BE2C (cell line): ENCODE measurements at regions not wholly inside any gene's neighbourhood (a gene's known extent, or its start where the extent isn't known, plus 50 kb on each side); places are given as distances from the start of the nearest gene placed in this dataset.

ENCODE experiments used
- DNase-seq: peaks from one replicate; pipeline ENCODE4 v3.0.0-alpha.2; 2020
- H3K27me3 ChIP-seq: fragments of 250-450 bp; sonication (Bioruptor Pico); 2 replicates; pipeline ENCODE4 v1.5.1; 2020; ENCODE audit warnings: mild to moderate bottlenecking
- H3K36me3 ChIP-seq: fragments of 250-450 bp; sonication (Bioruptor Pico); 2 replicates; pipeline ENCODE4 v1.5.1; 2020; ENCODE audit warnings: mild to moderate bottlenecking
- H3K4me1 ChIP-seq: fragments of 250-450 bp; sonication (Bioruptor Pico); 2 replicates; pipeline ENCODE4 v1.5.1; 2020
- H3K4me3 ChIP-seq: 2 replicates; pipeline ENCODE4 v1.5.1; 2011; ENCODE audit warnings: low read depth, low read length
- H3K9me3 ChIP-seq: fragments of 250-450 bp; sonication (Bioruptor Pico); 2 replicates; pipeline ENCODE4 v1.5.1; 2020
- TF ChIP-seq, protein P1 (sequence below): IDR thresholded peaks from 2 replicates; pipeline ENCODE4 v1.5.1; 2012; ENCODE audit warnings: mild to moderate bottlenecking, low read depth, low read length

DNA sequence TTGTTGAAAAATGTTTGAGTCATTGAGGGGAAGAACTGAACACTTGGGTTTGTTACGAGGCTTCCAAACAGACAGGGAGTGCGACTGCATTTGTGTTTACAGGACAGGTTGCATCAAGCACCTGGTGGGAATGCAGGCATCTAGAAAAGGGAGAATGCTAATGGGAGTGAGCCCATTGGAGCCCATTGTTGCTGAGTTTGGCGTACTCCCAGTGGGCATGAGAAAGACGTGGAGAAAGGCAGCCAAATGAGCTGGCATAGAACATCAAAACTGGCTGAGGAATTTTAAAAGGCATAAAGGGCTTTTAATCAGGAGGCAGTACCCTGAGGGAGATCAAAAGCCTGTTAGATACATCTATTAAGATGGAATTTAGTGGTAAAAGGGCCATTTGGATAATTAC is 171.6 kb upstream of the NPSR1 start:
- Histone ChIP-seq H3K4me1 (no peaks in the 10 kb centered on the region), H3K9me3 (no peaks in the 10 kb centered on the region), H3K27me3 (no peaks in the 10 kb centered on the region), H3K4me3 (no peak overlapping the region), H3K36me3 (no peaks in the 10 kb centered on the region)
- no peak for DNase-seq
- TF ChIP-seq, protein P1, sequence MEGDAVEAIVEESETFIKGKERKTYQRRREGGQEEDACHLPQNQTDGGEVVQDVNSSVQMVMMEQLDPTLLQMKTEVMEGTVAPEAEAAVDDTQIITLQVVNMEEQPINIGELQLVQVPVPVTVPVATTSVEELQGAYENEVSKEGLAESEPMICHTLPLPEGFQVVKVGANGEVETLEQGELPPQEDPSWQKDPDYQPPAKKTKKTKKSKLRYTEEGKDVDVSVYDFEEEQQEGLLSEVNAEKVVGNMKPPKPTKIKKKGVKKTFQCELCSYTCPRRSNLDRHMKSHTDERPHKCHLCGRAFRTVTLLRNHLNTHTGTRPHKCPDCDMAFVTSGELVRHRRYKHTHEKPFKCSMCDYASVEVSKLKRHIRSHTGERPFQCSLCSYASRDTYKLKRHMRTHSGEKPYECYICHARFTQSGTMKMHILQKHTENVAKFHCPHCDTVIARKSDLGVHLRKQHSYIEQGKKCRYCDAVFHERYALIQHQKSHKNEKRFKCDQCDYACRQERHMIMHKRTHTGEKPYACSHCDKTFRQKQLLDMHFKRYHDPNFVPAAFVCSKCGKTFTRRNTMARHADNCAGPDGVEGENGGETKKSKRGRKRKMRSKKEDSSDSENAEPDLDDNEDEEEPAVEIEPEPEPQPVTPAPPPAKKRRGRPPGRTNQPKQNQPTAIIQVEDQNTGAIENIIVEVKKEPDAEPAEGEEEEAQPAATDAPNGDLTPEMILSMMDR = no peak

DNA sequence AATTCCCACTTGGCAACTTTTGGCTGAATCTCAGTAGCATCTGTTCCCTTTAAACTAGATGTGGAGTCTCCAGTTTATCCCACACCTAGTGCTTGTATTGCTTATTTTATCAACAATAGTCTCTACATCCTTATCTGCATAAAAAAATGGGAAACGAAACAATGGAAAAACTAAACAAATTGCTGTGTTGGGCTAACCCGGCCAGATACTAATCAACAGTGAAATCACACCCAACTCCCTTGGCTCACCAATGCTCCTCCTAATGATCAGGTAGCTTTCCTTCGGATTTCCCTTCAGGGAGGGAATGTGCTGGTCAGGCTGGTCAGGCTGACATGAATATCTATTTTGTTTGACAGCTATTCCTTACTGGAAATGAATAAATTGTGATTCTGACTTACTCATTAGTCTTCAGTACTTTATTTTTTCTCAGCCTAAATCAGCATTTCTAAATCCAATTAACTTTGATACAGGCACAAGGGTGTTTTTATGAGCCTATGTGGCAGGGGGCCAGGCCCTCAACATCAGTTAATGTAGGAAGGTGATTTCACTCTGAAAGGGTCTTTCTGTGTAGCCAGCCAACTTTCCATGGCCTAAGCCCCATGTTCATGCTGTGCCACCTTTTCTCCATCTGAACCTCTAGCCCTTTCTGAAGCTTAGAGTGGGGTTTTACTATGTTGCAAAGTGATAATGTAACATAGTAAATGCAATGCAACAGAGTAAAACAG is 170.5 kb upstream of the NPSR1 start:
- Histone ChIP-seq H3K9me3 (no peaks in the 10 kb centered on the region), H3K36me3 (no peaks in the 10 kb centered on the region), H3K4me1 (no peaks in the 10 kb centered on the region), H3K4me3 (no peak overlapping the region), H3K27me3 (no peaks in the 10 kb centered on the region)
- TF ChIP-seq, protein P1 = no peak
- DNase-seq = no peak

DNA sequence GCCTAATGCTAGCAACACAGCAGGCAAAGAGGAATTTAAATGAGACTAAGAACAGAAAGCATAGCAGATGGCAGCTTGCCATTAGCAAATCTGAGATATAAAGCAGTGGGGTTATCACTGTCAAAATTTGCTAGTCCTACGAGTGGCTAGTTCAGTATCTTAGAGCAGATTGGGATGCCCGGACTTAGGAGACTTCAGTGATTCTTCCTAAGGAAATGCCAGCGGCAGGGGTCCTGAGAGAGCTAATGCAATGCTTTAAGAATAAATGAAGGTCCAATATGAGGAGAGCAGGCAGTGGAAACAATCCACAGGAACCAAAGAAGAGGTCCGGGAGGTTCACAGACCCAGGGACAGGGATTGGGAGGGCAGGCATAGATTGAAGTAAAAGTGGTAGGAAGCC is 169.3 kb upstream of the NPSR1 start:
- Histone ChIP-seq H3K4me1 (no peaks in the 10 kb centered on the region), H3K36me3 (no peaks in the 10 kb centered on the region), H3K27me3 (no peaks in the 10 kb centered on the region), H3K4me3 (no peak overlapping the region), H3K9me3 (no peaks in the 10 kb centered on the region)
- TF ChIP-seq, protein P1 = no peak
- no peak for DNase-seq

DNA sequence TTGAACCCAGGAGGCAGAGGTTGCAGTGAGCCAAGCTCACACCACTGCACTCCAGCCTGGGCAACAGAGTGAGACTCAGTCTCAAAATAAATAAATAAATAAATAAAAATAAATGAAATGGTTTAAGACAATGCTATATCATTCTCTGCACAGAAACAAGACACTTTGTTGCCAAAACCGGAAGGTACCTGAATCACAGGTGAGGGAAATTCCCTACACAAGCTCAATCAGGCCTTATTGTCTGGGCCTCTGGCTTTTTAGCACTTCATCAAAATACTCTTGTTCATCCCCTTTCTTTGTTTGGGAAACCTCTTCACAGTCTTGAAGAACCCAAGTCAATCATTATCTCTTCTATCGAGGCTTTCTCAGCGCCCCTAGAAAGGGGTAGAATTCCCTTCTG is 166.1 kb upstream of the NPSR1 start:
- Histone ChIP-seq H3K4me3 (no peak overlapping the region), H3K36me3 (no peaks in the 10 kb centered on the region), H3K4me1 (no peaks in the 10 kb centered on the region), H3K27me3 (no peaks in the 10 kb centered on the region), H3K9me3 (no peaks in the 10 kb centered on the region)
- no peak for DNase-seq
- TF ChIP-seq, protein P1 = no peak

DNA sequence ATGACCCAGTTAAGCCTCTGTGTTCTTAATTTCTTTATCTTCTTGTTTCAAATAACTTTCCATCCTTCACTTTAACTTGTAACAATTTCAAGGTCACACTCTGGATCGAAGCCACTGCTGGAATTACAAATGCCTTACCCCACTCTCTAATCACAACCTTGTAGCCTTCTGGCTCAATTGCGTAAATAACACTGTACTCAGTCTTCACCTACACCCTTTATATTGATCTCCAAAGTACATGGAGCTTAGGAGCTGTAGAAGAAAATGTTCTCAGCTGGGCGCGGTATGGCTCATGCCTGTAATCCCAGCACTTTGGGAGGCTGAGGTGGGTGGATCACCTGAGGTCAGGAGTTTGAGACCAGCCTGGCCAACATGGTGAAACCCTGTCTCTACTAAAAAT is 164.3 kb upstream of the NPSR1 start:
- DNase-seq = no peak
- TF ChIP-seq, protein P1 = no peak
- no peaks in the 10 kb centered on the region for H3K27me3 ChIP-seq
- H3K36me3 ChIP-seq = no peaks in the 10 kb centered on the region
- H3K4me1 ChIP-seq = no peaks in the 10 kb centered on the region
- H3K4me3 ChIP-seq = no peak overlapping the region
- no peaks in the 10 kb centered on the region for H3K9me3 ChIP-seq

DNA sequence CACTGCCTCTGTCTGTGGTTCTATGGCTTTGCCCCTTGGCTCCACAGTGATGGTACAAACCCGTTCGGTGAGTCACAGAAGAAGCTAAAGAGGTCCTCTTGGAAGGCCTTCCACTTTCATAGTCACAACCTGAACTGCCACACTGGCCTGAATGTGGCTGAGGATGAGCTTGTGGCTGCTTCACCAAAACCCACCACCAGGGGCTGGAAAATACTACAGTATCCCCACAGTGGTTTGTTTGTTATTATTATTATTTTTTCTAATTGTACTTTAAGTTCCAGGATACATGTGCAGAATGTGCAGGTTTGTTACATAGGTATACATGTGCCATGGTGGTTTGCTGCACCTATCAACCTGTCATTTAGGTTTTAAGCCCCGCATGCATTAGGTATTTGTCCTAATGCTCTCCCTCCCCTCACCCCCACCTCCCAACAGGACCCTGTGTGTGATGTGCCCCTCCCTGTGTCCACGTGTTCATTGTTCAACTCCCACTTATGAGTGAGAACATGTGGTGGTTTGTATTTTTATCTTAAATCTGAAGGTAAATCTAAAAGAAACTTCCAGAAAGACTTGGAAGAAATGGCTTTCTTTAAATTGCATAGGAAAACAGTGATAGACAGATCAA is 160.8 kb upstream of the NPSR1 start:
- H3K36me3 ChIP-seq = no peaks in the 10 kb centered on the region
- TF ChIP-seq, protein P1 = peak; percentile 39
- peak; percentile 9 for DNase-seq
- H3K4me3 ChIP-seq = no peak overlapping the region
- H3K4me1 ChIP-seq = no peaks in the 10 kb centered on the region
- no peaks in the 10 kb centered on the region for H3K9me3 ChIP-seq
- no peaks in the 10 kb centered on the region for H3K27me3 ChIP-seq
